ENCODE measurements at regions not wholly inside any gene's neighbourhood (a gene's known extent, or its start where the extent isn't known, plus 50 kb on each side); places are given as distances from the start of the nearest gene placed in this dataset.

- Histone ChIP-seq H3K4me2 (ENCODE audit: low read depth, low read length, poor library complexity, severe bottlenecking) (no peak overlapping the region), H2AFZ (ENCODE audit: low read length) (no peak overlapping the region), H3K27me3 (ENCODE audit: insufficient read depth, low read length, poor library complexity, severe bottlenecking) (no peaks in the 10 kb centered on the region), H4K20me1 (ENCODE audit: insufficient read depth, low read length, poor library complexity, severe bottlenecking) (no peaks in the 10 kb centered on the region), H3F3A (ENCODE audit: low read depth) (no peaks in the 10 kb centered on the region), H3K9ac (ENCODE audit: low read depth, low read length, poor library complexity, severe bottlenecking) (no peak overlapping the region), H3K9me3 (ENCODE audit: insufficient read depth, low read depth, low read length) (no peaks in the 10 kb centered on the region; the same call in 1 of the 2 replicates), H3K9me2 (replicated peaks; ENCODE audit: low read depth, low read length) (no peaks in the 10 kb centered on the region), H3K4me3 (ENCODE audit: low read length, poor library complexity, severe bottlenecking) (no peak overlapping the region), H3K36me3 (ENCODE audit: insufficient read depth, low read length) (no peaks in the 10 kb centered on the region), H3K4me1 (ENCODE audit: insufficient read depth, low read length, poor library complexity, severe bottlenecking) (no peaks in the 10 kb centered on the region), H3K79me2 (ENCODE audit: insufficient read depth, low read length) (no peaks in the 10 kb centered on the region)
- no peak for TF ChIP-seq CTCF (conservative IDR thresholded peaks at IDR 0.05; ENCODE audit: low read length)
- TF ChIP-seq EZH2phosphoT487 (IDR thresholded peaks at IDR 0.05; ENCODE audit: borderline replicate concordance): no peak
Measured at GRCh38 chr1:17908945-17909344, 153.8 kb downstream of the ACTL8 start.

DNA sequence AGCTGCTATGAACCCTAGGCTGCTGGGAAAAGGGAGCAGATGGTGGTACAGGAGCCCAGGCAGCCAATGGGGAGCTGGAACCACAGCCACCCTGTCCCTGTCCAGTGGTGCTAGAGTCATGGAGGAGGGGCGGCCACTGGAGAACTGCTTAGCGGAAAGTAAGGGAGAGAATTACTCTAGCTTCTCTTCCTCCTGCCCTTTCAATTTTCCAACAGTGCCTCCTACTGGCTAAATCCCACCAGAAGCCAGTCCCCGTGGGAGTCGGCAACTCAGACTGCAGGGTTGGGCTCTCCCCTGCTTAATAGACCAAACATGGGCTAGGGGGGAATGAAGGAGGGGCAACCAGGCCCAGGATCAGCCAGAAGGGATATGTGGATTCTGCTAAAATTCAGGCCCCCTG lies 154.5 kb downstream of the ACTL8 start:
- Histone ChIP-seq H3K27me3 (ENCODE audit: insufficient read depth, low read length, poor library complexity, severe bottlenecking) (no peaks in the 10 kb centered on the region), H3K4me1 (ENCODE audit: insufficient read depth, low read length, poor library complexity, severe bottlenecking) (no peaks in the 10 kb centered on the region)

DNA sequence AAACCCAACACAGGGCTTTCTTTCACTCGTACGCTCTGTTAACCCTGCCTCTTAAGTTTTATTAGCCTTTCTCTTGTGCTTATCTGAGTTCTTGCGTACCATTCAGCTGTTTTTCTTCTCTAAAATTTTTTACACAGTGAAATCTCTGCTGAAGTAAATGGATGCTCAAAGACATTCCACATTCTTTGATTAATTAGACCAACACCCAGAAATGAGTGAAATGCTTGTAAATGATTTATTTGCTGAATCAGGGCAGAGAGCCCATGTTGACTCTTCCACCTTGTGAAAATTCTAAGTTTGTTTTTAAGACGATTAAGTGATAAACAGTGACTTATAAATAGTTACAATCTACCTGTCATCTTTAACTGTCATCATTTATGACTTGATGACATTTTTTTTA lies 156.7 kb downstream of the ACTL8 start:
- Histone ChIP-seq H3K9me3 (ENCODE audit: insufficient read depth, low read depth, low read length) (no peaks in the 10 kb centered on the region), H3K4me2 (ENCODE audit: low read depth, low read length, poor library complexity, severe bottlenecking) (no peak overlapping the region), H2AFZ (ENCODE audit: low read length) (no peak overlapping the region), H3K4me1 (ENCODE audit: insufficient read depth, low read length, poor library complexity, severe bottlenecking) (no peaks in the 10 kb centered on the region), H4K20me1 (ENCODE audit: insufficient read depth, low read length, poor library complexity, severe bottlenecking) (no peaks in the 10 kb centered on the region), H3K36me3 (ENCODE audit: insufficient read depth, low read length) (no peaks in the 10 kb centered on the region), H3K27me3 (ENCODE audit: insufficient read depth, low read length, poor library complexity, severe bottlenecking) (no peaks in the 10 kb centered on the region), H3F3A (ENCODE audit: low read depth) (no peaks in the 10 kb centered on the region), H3K9me2 (replicated peaks; ENCODE audit: low read depth, low read length) (no peaks in the 10 kb centered on the region), H3K79me2 (ENCODE audit: insufficient read depth, low read length) (no peaks in the 10 kb centered on the region), H3K4me3 (ENCODE audit: low read length, poor library complexity, severe bottlenecking) (no peak overlapping the region), H3K9ac (ENCODE audit: low read depth, low read length, poor library complexity, severe bottlenecking) (no peak overlapping the region)
- TF ChIP-seq CTCF (conservative IDR thresholded peaks at IDR 0.05; ENCODE audit: low read length) (no peak), EZH2phosphoT487 (IDR thresholded peaks at IDR 0.05; ENCODE audit: borderline replicate concordance) (no peak)

More for the DNA sequence above, 154.5 kb downstream of the ACTL8 start:
- H3K9ac ChIP-seq (ENCODE audit: low read depth, low read length, poor library complexity, severe bottlenecking): no peak overlapping the region
- no peak for TF ChIP-seq EZH2phosphoT487 (IDR thresholded peaks at IDR 0.05; ENCODE audit: borderline replicate concordance)
- TF ChIP-seq CTCF (conservative IDR thresholded peaks at IDR 0.05; ENCODE audit: low read length): 0 out of 2 replicates have a peak, but pooled peaks have one; percentile 15
- no peak overlapping the region for H2AFZ ChIP-seq (ENCODE audit: low read length)
- H3K4me3 ChIP-seq (ENCODE audit: low read length, poor library complexity, severe bottlenecking): no peak overlapping the region
- H3K79me2 ChIP-seq (ENCODE audit: insufficient read depth, low read length): no peaks in the 10 kb centered on the region
- no peaks in the 10 kb centered on the region; the same call in 1 of the 2 replicates for H3K9me3 ChIP-seq (ENCODE audit: insufficient read depth, low read depth, low read length)
- no peaks in the 10 kb centered on the region for H3K36me3 ChIP-seq (ENCODE audit: insufficient read depth, low read length)
- no peaks in the 10 kb centered on the region for H3K9me2 ChIP-seq (replicated peaks; ENCODE audit: low read depth, low read length)
- H3F3A ChIP-seq (ENCODE audit: low read depth): no peaks in the 10 kb centered on the region
- H4K20me1 ChIP-seq (ENCODE audit: insufficient read depth, low read length, poor library complexity, severe bottlenecking): no peaks in the 10 kb centered on the region
- H3K4me2 ChIP-seq (ENCODE audit: low read depth, low read length, poor library complexity, severe bottlenecking): no peak overlapping the region
